Mesothelial cell of epicardium (in vitro differentiated cells): ENCODE measurements at regions not wholly inside any gene's neighbourhood (a gene's known extent, or its start where the extent isn't known, plus 50 kb on each side); places are given as distances from the start of the nearest gene placed in this dataset.

Source experiments
- DNase-seq, 2 experiments: peaks; one replicate each; pipeline ENCODE4 v3.0.0; 2021; ENCODE audit warnings: low spot score in 2 of 2; ENCODE audit not compliant: unreplicated experiment in 2 of 2
- H3K27ac Mint-ChIP-seq: 2 replicates; pipeline ENCODE4 v1.8.0; 2021; ENCODE audit warnings: mixed read lengths
- H3K27me3 Mint-ChIP-seq: 2 replicates; pipeline ENCODE4 v1.8.0; 2021; ENCODE audit warnings: low read depth, mixed read lengths
- H3K36me3 Mint-ChIP-seq: 2 replicates; pipeline ENCODE4 v1.8.0; 2021; ENCODE audit warnings: mixed read lengths
- H3K4me1 Mint-ChIP-seq: 2 replicates; pipeline ENCODE4 v1.8.0; 2021; ENCODE audit warnings: mixed read lengths
- H3K4me3 Mint-ChIP-seq: 2 replicates; pipeline ENCODE4 v1.8.0; 2021; ENCODE audit warnings: mild to moderate bottlenecking, moderate library complexity, mixed read lengths
- H3K9me3 Mint-ChIP-seq: 2 replicates; pipeline ENCODE4 v1.8.0; 2021; ENCODE audit warnings: mixed read lengths
- CTCF ChIP-seq: fragments of 200-600 bp; sonication (generic); IDR thresholded peaks from one replicate; pipeline ENCODE4 v1.5.0; 2021; ENCODE audit warnings: antibody characterized with exemption; ENCODE audit not compliant: unreplicated experiment

DNA sequence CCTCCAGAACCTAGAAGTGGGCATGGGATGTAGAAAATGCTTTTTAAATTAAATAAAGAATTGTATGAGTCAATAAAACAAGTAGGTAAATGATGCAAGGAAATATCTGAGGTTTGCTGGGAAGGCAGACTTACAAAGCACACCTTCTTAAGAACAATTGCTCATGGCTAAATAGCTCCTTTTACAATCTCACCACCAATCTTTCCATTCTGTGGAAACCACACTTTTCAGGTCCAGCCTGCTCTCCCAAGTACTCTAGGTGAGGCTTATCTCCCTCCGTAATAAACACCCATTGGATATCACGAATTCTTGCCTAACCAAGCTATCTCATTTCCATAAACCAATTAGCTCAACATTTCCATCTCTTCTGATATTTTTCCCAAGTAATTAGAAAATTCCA is 91.5 kb upstream of the SLC8A1 start:
- H3K27ac Mint-ChIP-seq = no peak overlapping the region
- no peaks in the 10 kb centered on the region for H3K27me3 Mint-ChIP-seq
- TF ChIP-seq CTCF = no peak
- no peak overlapping the region for H3K4me3 Mint-ChIP-seq
- peaks cover 33% of the 10 kb centered on the region for H3K4me1 Mint-ChIP-seq
- H3K9me3 Mint-ChIP-seq = peaks cover 5% of the 10 kb centered on the region
- DNase-seq = no peak
- no peaks in the 10 kb centered on the region for H3K36me3 Mint-ChIP-seq

DNA sequence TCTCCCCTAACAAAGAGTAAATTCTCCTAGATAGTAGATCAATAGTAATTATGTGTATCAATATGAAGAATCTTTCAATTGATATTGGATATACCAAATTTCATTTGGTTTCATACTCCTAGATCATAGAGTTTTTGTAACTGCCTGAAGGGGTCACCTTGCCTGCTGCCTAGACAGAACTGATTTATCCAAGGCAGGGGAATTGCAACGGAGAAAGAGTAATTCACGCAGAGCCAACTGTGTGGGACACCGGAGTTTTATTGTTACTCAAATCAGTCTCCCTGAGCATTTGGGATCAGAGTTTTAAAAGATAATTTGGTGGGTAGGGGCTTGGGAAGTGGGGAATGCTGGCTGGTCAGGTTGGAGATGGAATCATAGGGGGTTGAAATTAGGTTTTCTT is 92.2 kb upstream of the SLC8A1 start:
- TF ChIP-seq CTCF = no peak
- no peak for DNase-seq
- no peaks in the 10 kb centered on the region for H3K36me3 Mint-ChIP-seq
- H3K4me1 Mint-ChIP-seq = peaks cover 33% of the 10 kb centered on the region
- H3K27ac Mint-ChIP-seq = no peak overlapping the region
- H3K27me3 Mint-ChIP-seq = no peaks in the 10 kb centered on the region
- H3K4me3 Mint-ChIP-seq = no peak overlapping the region
- H3K9me3 Mint-ChIP-seq = peaks cover 5% of the 10 kb centered on the region

GRCh38 chr2:40545645-40546044 is 93.8 kb upstream of the SLC8A1 start:
- Mint-ChIP-seq H3K36me3 (no peaks in the 10 kb centered on the region), H3K27ac (no peak overlapping the region), H3K4me1 (peaks cover 31% of the 10 kb centered on the region), H3K4me3 (no peak overlapping the region), H3K27me3 (no peaks in the 10 kb centered on the region), H3K9me3 (peaks cover 5% of the 10 kb centered on the region)
- DNase-seq = no peak
- TF ChIP-seq CTCF = no peak

- TF ChIP-seq CTCF = no peak
- no peak overlapping the region for H3K4me3 Mint-ChIP-seq
- H3K4me1 Mint-ChIP-seq = peaks cover 38% of the 10 kb centered on the region
- no peak for DNase-seq
- no peaks in the 10 kb centered on the region for H3K36me3 Mint-ChIP-seq
- H3K9me3 Mint-ChIP-seq = peaks cover 5% of the 10 kb centered on the region
- H3K27me3 Mint-ChIP-seq = no peaks in the 10 kb centered on the region
- peak overlapping the region; percentile 23 for H3K27ac Mint-ChIP-seq
These were observed 94.7 kb upstream of the SLC8A1 start for GRCh38 chr2:40546439-40547191.

GRCh38 chr2:40548521-40548920 is 96.6 kb upstream of the SLC8A1 start:
- Mint-ChIP-seq H3K4me1 (peaks cover 44% of the 10 kb centered on the region), H3K4me3 (no peak overlapping the region), H3K27ac (no peak overlapping the region), H3K36me3 (no peaks in the 10 kb centered on the region), H3K9me3 (peaks cover 5% of the 10 kb centered on the region), H3K27me3 (no peaks in the 10 kb centered on the region)
- no peak for TF ChIP-seq CTCF
- no peak for DNase-seq
